ENCODE measurements at regions not wholly inside any gene's neighbourhood (a gene's known extent, or its start where the extent isn't known, plus 50 kb on each side); places are given as distances from the start of the nearest gene placed in this dataset.

DNA sequence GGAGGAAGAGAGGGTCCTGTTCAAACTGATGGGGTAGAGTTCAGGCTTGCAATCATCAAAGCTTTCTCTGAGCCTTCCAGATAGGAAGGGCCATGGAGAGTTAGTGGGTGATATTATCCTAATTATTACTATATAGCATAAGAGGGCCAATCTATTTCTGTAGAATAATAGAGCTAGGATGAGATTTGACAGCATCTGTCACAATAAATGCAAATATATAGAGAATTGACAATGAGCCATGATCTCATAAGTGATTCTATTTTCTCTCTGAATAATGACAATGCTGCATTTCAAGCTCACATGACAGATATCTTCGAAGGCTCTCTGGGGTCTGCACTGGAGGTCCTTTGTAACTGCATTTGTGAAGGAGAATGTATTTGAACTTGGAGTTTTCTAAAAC is 521.9 kb upstream of the CELF4 start:
- Histone ChIP-seq H3K36me3 (replicated peaks in 1 of 2; ENCODE audit: control insufficient read depth in 2 of 2, insufficient read depth in 2 of 2, low read length in 2 of 2) (no peaks in the 10 kb centered on the region), H3K23ac (ENCODE audit: low read depth, low read length, poor library complexity) (no peak overlapping the region), H2BK12ac (ENCODE audit: low read length) (no peak overlapping the region), H3K4me1 (ENCODE audit: control insufficient read depth in 2 of 2, insufficient read depth in 1 of 2, low read depth in 1 of 2, low read length in 2 of 2) (no peaks in the 10 kb centered on the region), H3K27me3 (ENCODE audit: control insufficient read depth in 3 of 3, insufficient read depth in 3 of 3, low read depth in 1 of 3, low read length in 3 of 3) (no peaks in the 10 kb centered on the region), H2BK120ac (ENCODE audit: low read depth, low read length) (no peak overlapping the region), H3K18ac (ENCODE audit: low read length) (no peak overlapping the region), H3K9ac (ENCODE audit: low read depth, low read length, poor library complexity) (no peak overlapping the region), H2BK5ac (ENCODE audit: low read length) (no peak overlapping the region), H2AK5ac (ENCODE audit: low read depth, low read length) (no peak overlapping the region), H3K9me3 (replicated peaks in 1 of 2; ENCODE audit: control insufficient read depth in 2 of 2, insufficient read depth in 1 of 2, low read depth in 1 of 2, low read length in 2 of 2) (no peaks in the 10 kb centered on the region), H4K8ac (ENCODE audit: low read depth, low read length) (no peak overlapping the region), H3K14ac (ENCODE audit: low read length) (no peak overlapping the region), H4K91ac (ENCODE audit: low read depth, low read length, poor library complexity) (no peak overlapping the region), H3K4ac (ENCODE audit: low read length) (no peak overlapping the region), H3K4me3 (ENCODE audit: low read length in 2 of 2) (no peak overlapping the region), H2BK15ac (ENCODE audit: low read length) (no peak overlapping the region), H3K4me2 (ENCODE audit: insufficient read depth, low read length, poor library complexity, severe bottlenecking) (no peak overlapping the region), H3K79me1 (ENCODE audit: low read depth, low read length) (no peaks in the 10 kb centered on the region), H2AFZ (ENCODE audit: low read length) (no peak overlapping the region), H3K27ac (replicated peaks; ENCODE audit: low read length) (no peak overlapping the region)
- no peak for DNase-seq (ENCODE audit: low spot score)
- WGBS, 2 donors (ENCODE audit: extremely low coverage in 2 of 2, insufficient read length in 2 of 2, insufficient replicate concordance in 1 of 2) = no CpG with 5 or more reads among the region's 1 CpG

DNA sequence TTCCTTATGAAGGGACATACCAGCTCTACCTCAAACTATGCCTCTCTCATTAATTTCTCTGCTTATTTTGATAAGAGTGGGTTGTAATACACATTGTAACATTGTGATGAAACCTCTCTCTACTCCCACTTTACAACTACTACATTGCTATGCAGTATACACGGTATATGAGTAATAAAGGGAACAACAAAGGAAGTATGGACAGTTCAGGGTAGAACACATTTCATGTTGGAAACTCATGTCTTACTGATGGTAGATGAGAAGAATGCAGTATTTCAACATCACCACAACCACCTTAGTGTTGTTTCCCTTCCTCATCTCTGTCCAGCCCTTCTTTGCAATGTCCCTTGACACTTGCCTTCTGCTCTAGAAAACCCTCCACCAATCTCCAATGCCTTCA is 515.9 kb upstream of the CELF4 start:
- H3K4me2 ChIP-seq (ENCODE audit: insufficient read depth, low read length, poor library complexity, severe bottlenecking) = no peak overlapping the region
- H3K27me3 ChIP-seq (ENCODE audit: control insufficient read depth in 3 of 3, insufficient read depth in 3 of 3, low read depth in 1 of 3, low read length in 3 of 3) = no peaks in the 10 kb centered on the region
- H3K4me3 ChIP-seq (ENCODE audit: low read length in 2 of 2) = no peak overlapping the region
- H3K23ac ChIP-seq (ENCODE audit: low read depth, low read length, poor library complexity) = no peak overlapping the region
- H3K9me3 ChIP-seq (replicated peaks in 1 of 2; ENCODE audit: control insufficient read depth in 2 of 2, insufficient read depth in 1 of 2, low read depth in 1 of 2, low read length in 2 of 2) = no peaks in the 10 kb centered on the region
- H2BK12ac ChIP-seq (ENCODE audit: low read length) = no peak overlapping the region
- H3K9ac ChIP-seq (ENCODE audit: low read depth, low read length, poor library complexity) = no peak overlapping the region
- no peaks in the 10 kb centered on the region for H3K79me1 ChIP-seq (ENCODE audit: low read depth, low read length)
- no peak overlapping the region for H3K27ac ChIP-seq (replicated peaks; ENCODE audit: low read length)
- no peak overlapping the region for H3K14ac ChIP-seq (ENCODE audit: low read length)
- no peak overlapping the region for H2BK5ac ChIP-seq (ENCODE audit: low read length)
- no peaks in the 10 kb centered on the region for H3K4me1 ChIP-seq (ENCODE audit: control insufficient read depth in 2 of 2, insufficient read depth in 1 of 2, low read depth in 1 of 2, low read length in 2 of 2)
- H3K36me3 ChIP-seq (replicated peaks in 1 of 2; ENCODE audit: control insufficient read depth in 2 of 2, insufficient read depth in 2 of 2, low read length in 2 of 2) = no peaks in the 10 kb centered on the region
- no peak overlapping the region for H4K91ac ChIP-seq (ENCODE audit: low read depth, low read length, poor library complexity)
- no peak overlapping the region for H2BK120ac ChIP-seq (ENCODE audit: low read depth, low read length)
- no peak overlapping the region for H4K8ac ChIP-seq (ENCODE audit: low read depth, low read length)
- H2AK5ac ChIP-seq (ENCODE audit: low read depth, low read length) = no peak overlapping the region
- H3K4ac ChIP-seq (ENCODE audit: low read length) = no peak overlapping the region
- no peak overlapping the region for H3K18ac ChIP-seq (ENCODE audit: low read length)
- no peak overlapping the region for H2BK15ac ChIP-seq (ENCODE audit: low read length)
- no peak overlapping the region for H2AFZ ChIP-seq (ENCODE audit: low read length)
- no peak for DNase-seq (ENCODE audit: low spot score)
- no CpG with 5 or more reads among the region's 1 CpG for WGBS, 2 donors (ENCODE audit: extremely low coverage in 2 of 2, insufficient read length in 2 of 2, insufficient replicate concordance in 1 of 2)

DNA sequence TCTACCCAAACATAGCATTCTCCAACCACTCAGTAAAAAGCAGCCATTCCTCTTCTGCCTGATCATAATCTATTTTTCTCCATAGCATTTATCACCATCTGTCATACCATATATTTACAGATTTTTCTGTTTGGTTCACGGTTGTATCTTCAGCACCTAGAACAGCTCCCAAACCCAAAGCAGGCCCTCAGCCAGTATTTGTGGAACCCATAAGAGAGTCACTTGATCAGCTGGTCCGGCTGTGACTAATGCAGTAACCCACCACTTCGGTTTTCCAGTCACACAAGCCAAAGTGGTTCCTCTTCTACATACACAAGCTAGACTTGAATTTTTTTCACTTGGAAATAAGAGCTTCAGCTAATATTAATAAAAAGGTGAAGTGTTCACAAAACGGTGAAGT is 511.6 kb upstream of the CELF4 start:
- H3K4me1 ChIP-seq (ENCODE audit: control insufficient read depth in 2 of 2, insufficient read depth in 1 of 2, low read depth in 1 of 2, low read length in 2 of 2) = no peaks in the 10 kb centered on the region
- no peak overlapping the region for H4K8ac ChIP-seq (ENCODE audit: low read depth, low read length)
- H3K27ac ChIP-seq (replicated peaks; ENCODE audit: low read length) = no peak overlapping the region
- H3K14ac ChIP-seq (ENCODE audit: low read length) = no peak overlapping the region
- no peak overlapping the region for H3K9ac ChIP-seq (ENCODE audit: low read depth, low read length, poor library complexity)
- H3K18ac ChIP-seq (ENCODE audit: low read length) = no peak overlapping the region
- H3K4me2 ChIP-seq (ENCODE audit: insufficient read depth, low read length, poor library complexity, severe bottlenecking) = no peak overlapping the region
- no peak overlapping the region for H2AFZ ChIP-seq (ENCODE audit: low read length)
- no CpG with 5 or more reads among the region's 4 CpGs for WGBS, 2 donors (ENCODE audit: extremely low coverage in 2 of 2, insufficient read length in 2 of 2, insufficient replicate concordance in 1 of 2)
- H2BK5ac ChIP-seq (ENCODE audit: low read length) = no peak overlapping the region
- no peak overlapping the region for H3K23ac ChIP-seq (ENCODE audit: low read depth, low read length, poor library complexity)
- no peaks in the 10 kb centered on the region for H3K79me1 ChIP-seq (ENCODE audit: low read depth, low read length)
- H2AK5ac ChIP-seq (ENCODE audit: low read depth, low read length) = no peak overlapping the region
- H4K91ac ChIP-seq (ENCODE audit: low read depth, low read length, poor library complexity) = no peak overlapping the region
- H3K9me3 ChIP-seq (replicated peaks in 1 of 2; ENCODE audit: control insufficient read depth in 2 of 2, insufficient read depth in 1 of 2, low read depth in 1 of 2, low read length in 2 of 2) = no peaks in the 10 kb centered on the region
- peak; percentile 11 for DNase-seq (ENCODE audit: low spot score)
- no peaks in the 10 kb centered on the region for H3K36me3 ChIP-seq (replicated peaks in 1 of 2; ENCODE audit: control insufficient read depth in 2 of 2, insufficient read depth in 2 of 2, low read length in 2 of 2)
- no peak overlapping the region for H2BK15ac ChIP-seq (ENCODE audit: low read length)
- no peak overlapping the region for H3K4ac ChIP-seq (ENCODE audit: low read length)
- H2BK120ac ChIP-seq (ENCODE audit: low read depth, low read length) = no peak overlapping the region
- no peak overlapping the region for H2BK12ac ChIP-seq (ENCODE audit: low read length)
- H3K27me3 ChIP-seq (ENCODE audit: control insufficient read depth in 3 of 3, insufficient read depth in 3 of 3, low read depth in 1 of 3, low read length in 3 of 3) = no peaks in the 10 kb centered on the region
- H3K4me3 ChIP-seq (ENCODE audit: low read length in 2 of 2) = no peak overlapping the region

DNA sequence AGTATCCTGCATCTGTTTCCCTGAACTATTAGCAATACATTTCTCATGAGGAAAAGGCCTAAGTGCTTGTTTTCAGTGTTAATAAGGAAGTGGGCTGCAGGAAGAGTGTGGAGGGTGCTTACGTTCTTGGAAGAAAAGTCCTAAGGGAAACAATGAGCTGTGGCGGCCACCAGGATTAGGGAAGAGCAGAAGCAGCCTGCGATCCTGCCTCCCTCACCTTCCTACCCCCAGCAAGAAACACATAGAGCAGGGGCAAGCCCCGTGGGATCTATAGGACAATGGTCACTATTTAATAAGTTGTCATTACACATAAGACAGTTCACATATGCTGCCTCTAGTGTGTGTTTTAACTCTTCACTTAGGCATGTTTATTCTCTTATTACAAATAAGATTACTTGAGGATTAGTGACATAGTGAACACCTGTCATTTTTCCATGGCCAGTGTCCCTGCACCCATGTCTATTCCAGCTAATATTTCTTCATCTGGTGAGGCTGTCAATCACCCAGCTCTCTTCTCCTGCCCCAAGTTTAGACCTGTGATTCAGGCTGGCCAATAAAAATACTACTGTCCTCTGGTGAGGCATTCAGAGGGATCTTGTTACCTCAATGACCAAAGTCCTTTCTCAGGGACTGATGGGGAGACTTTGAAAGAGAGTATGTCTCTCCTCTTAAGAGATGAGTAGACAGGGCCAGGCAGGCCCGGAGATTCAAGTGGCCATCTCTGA is 510.9 kb upstream of the CELF4 start:
- no peak overlapping the region for H3K18ac ChIP-seq (ENCODE audit: low read length)
- no peak overlapping the region for H2AFZ ChIP-seq (ENCODE audit: low read length)
- H3K23ac ChIP-seq (ENCODE audit: low read depth, low read length, poor library complexity) = no peak overlapping the region
- no peak overlapping the region for H2AK5ac ChIP-seq (ENCODE audit: low read depth, low read length)
- no peak for DNase-seq (ENCODE audit: low spot score)
- H3K27me3 ChIP-seq (ENCODE audit: control insufficient read depth in 3 of 3, insufficient read depth in 3 of 3, low read depth in 1 of 3, low read length in 3 of 3) = no peaks in the 10 kb centered on the region
- no peak overlapping the region for H3K4ac ChIP-seq (ENCODE audit: low read length)
- no peak overlapping the region for H2BK12ac ChIP-seq (ENCODE audit: low read length)
- H3K27ac ChIP-seq (replicated peaks; ENCODE audit: low read length) = no peak overlapping the region
- no peak overlapping the region for H4K8ac ChIP-seq (ENCODE audit: low read depth, low read length)
- no peaks in the 10 kb centered on the region for H3K4me1 ChIP-seq (ENCODE audit: control insufficient read depth in 2 of 2, insufficient read depth in 1 of 2, low read depth in 1 of 2, low read length in 2 of 2)
- no peak overlapping the region for H3K4me2 ChIP-seq (ENCODE audit: insufficient read depth, low read length, poor library complexity, severe bottlenecking)
- no peak overlapping the region for H2BK120ac ChIP-seq (ENCODE audit: low read depth, low read length)
- H3K9me3 ChIP-seq (replicated peaks in 1 of 2; ENCODE audit: control insufficient read depth in 2 of 2, insufficient read depth in 1 of 2, low read depth in 1 of 2, low read length in 2 of 2) = no peaks in the 10 kb centered on the region
- no peaks in the 10 kb centered on the region for H3K36me3 ChIP-seq (replicated peaks in 1 of 2; ENCODE audit: control insufficient read depth in 2 of 2, insufficient read depth in 2 of 2, low read length in 2 of 2)
- H3K9ac ChIP-seq (ENCODE audit: low read depth, low read length, poor library complexity) = no peak overlapping the region
- no peak overlapping the region for H2BK5ac ChIP-seq (ENCODE audit: low read length)
- no peak overlapping the region for H2BK15ac ChIP-seq (ENCODE audit: low read length)
- no peak overlapping the region for H3K14ac ChIP-seq (ENCODE audit: low read length)
- WGBS, 2 donors (ENCODE audit: extremely low coverage in 2 of 2, insufficient read length in 2 of 2, insufficient replicate concordance in 1 of 2) = no CpG with 5 or more reads among the region's 5 CpGs
- H3K79me1 ChIP-seq (ENCODE audit: low read depth, low read length) = no peaks in the 10 kb centered on the region
- H4K91ac ChIP-seq (ENCODE audit: low read depth, low read length, poor library complexity) = no peak overlapping the region
- no peak overlapping the region for H3K4me3 ChIP-seq (ENCODE audit: low read length in 2 of 2)

Measured in neuronal stem cell (in vitro differentiated cells).